ENCODE measurements at regions not wholly inside any gene's neighbourhood (a gene's known extent, or its start where the extent isn't known, plus 50 kb on each side); places are given as distances from the start of the nearest gene placed in this dataset.

DNA sequence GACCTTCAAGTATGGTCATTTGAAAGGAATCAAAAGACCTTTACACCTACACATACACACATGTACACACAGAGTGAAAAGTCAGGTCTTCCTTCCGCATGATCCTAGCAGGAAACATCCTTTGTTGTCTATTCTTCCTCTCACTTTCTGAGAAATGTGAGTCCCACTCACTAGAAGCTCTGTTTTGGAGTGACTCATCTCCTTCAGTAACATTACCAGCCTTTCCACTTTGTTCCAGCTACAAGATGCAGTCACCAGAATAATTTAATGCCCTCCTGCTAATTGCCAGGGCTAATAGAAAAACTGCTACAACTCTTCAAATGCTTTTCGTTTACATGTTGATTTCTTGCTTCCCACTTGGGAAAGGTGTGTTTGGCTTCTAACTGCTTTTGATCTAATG, 417.3 kb downstream of the RASEF start:
- Histone ChIP-seq H2AFZ (ENCODE audit: low read depth, low read length) (no peak overlapping the region), H3K4me2 (ENCODE audit: insufficient read depth, low read length) (no peak overlapping the region), H3K79me2 (ENCODE audit: control insufficient read depth, insufficient read depth, low read length) (no peaks in the 10 kb centered on the region), H3K27me3 (ENCODE audit: control insufficient read depth in 2 of 2, insufficient read depth in 2 of 2, low read length in 2 of 2) (no peaks in the 10 kb centered on the region), H3K27ac (ENCODE audit: extremely low read depth, low read depth, low read length) (no peak overlapping the region), H3K4me3 (no peak overlapping the region), H4K20me1 (replicated peaks; ENCODE audit: control insufficient read depth, insufficient read depth, low read length) (no peaks in the 10 kb centered on the region), H3K36me3 (ENCODE audit: control insufficient read depth, insufficient read depth, low read length) (no peaks in the 10 kb centered on the region), H3K9me1 (ENCODE audit: control insufficient read depth, insufficient read depth, low read length) (no peaks in the 10 kb centered on the region), H3K9me3 (replicated peaks; ENCODE audit: control insufficient read depth, insufficient read depth, low read depth, low read length) (no peaks in the 10 kb centered on the region), H3K4me1 (replicated peaks in 1 of 2; ENCODE audit: control insufficient read depth in 2 of 2, insufficient read depth in 2 of 2, low read length in 2 of 2) (no peaks in the 10 kb centered on the region), H3K9ac (ENCODE audit: insufficient read depth in 1 of 2, low read depth in 2 of 2, low read length in 2 of 2) (no peak overlapping the region)
- 0% methylated on average over 2 of the region's 2 CpGs for WGBS (ENCODE audit: insufficient coverage, low coverage, missing lambda C conversion rate)
- DNase-seq (ENCODE audit: extremely low read depth in 1 of 4, low spot score in 3 of 4) = no peak
- FAIRE-seq = no peak
- POLR2A ChIA-PET = no interaction called here
- intact Hi-C loops (cut with micrococcal nuclease) (no loop called here), in situ Hi-C loops (cut with MboI) (no loop called here)
- CTCF ChIA-PET (ENCODE audit: low intra/inter-chr PET ratio) = no interaction called here
- ATAC-seq = no peak
- no TSS peak for BruUV-seq (replicated peaks)
- TF ChIP-seq SMARCC2 (IDR thresholded peaks at IDR 0.05; ENCODE audit: low read depth) = no peak
- no peak for TF ChIP-seq CTBP1 (IDR thresholded peaks at IDR 0.05; ENCODE audit: borderline replicate concordance)
- TF ChIP-seq NR1H2 (CRISPR knock-in tag; IDR thresholded peaks at IDR 0.05) = no peak
- no peak for TF ChIP-seq HBP1 (CRISPR knock-in tag; IDR thresholded peaks at IDR 0.05)
- no peak for TF ChIP-seq MYNN (IDR thresholded peaks at IDR 0.05)
- TF ChIP-seq MYNN (CRISPR knock-in tag; IDR thresholded peaks at IDR 0.05) = no peak
- no peak for TF ChIP-seq BRD9 (IDR thresholded peaks at IDR 0.05; ENCODE audit: low read depth, partially characterized antibody)
- TF ChIP-seq ZNF140 (CRISPR knock-in tag; IDR thresholded peaks at IDR 0.05) = no peak
- no peak for TF ChIP-seq ZNF561 (CRISPR knock-in tag; conservative IDR thresholded peaks at IDR 0.05)
- TF ChIP-seq FOSL1 (tag; conservative IDR thresholded peaks at IDR 0.05) = no peak
- TF ChIP-seq, protein P1, sequence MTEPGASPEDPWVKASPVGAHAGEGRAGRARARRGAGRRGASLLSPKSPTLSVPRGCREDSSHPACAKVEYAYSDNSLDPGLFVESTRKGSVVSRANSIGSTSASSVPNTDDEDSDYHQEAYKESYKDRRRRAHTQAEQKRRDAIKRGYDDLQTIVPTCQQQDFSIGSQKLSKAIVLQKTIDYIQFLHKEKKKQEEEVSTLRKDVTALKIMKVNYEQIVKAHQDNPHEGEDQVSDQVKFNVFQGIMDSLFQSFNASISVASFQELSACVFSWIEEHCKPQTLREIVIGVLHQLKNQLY (CRISPR knock-in tag; conservative IDR thresholded peaks at IDR 0.05) = no peak
- TF ChIP-seq ZNF583 (CRISPR knock-in tag; IDR thresholded peaks at IDR 0.05) = no peak
- no peak for TF ChIP-seq ZNF586 (CRISPR knock-in tag; conservative IDR thresholded peaks at IDR 0.05)
- no peak for TF ChIP-seq MYBL2 (IDR thresholded peaks at IDR 0.05; ENCODE audit: low read depth)
- no peak for TF ChIP-seq MYBL2 (CRISPR knock-in tag; IDR thresholded peaks at IDR 0.05; ENCODE audit: borderline replicate concordance)
- TF ChIP-seq RREB1 (CRISPR knock-in tag; IDR thresholded peaks at IDR 0.05) = no peak
- no peak for TF ChIP-seq SMAD3 (CRISPR knock-in tag; conservative IDR thresholded peaks at IDR 0.05)
- TF ChIP-seq MCM7 (IDR thresholded peaks at IDR 0.05) = no peak
- TF ChIP-seq EWSR1 (IDR thresholded peaks at IDR 0.05; ENCODE audit: borderline replicate concordance, low read depth, partially characterized antibody) = no peak

Measured in K562 (cell line).